ENCODE measurements at regions not wholly inside any gene's neighbourhood (a gene's known extent, or its start where the extent isn't known, plus 50 kb on each side); places are given as distances from the start of the nearest gene placed in this dataset.

DNA sequence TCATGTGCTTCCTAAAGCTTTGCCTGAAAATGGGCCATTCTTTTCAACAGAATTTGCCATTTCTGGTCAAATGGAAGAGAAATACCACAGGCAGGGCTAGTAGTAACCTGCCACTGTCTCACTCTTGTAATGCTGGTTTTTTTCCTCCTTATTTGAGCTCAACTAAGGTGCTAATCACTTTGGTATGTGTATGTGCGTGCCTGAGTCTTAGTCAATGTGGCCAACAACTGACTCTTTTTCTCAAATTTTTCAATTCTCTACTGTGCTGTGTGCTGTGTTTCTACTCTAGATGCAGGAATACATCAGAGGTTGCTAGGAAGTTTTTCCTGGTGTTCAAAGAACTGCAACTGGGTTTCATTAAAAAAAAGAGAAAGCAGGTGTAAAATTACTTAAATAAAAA lies 870.2 kb downstream of the EFNB2 start:
- TF ChIP-seq POLR2A (IDR thresholded peaks at IDR 0.05): no peak
- TF ChIP-seq, protein P1, sequence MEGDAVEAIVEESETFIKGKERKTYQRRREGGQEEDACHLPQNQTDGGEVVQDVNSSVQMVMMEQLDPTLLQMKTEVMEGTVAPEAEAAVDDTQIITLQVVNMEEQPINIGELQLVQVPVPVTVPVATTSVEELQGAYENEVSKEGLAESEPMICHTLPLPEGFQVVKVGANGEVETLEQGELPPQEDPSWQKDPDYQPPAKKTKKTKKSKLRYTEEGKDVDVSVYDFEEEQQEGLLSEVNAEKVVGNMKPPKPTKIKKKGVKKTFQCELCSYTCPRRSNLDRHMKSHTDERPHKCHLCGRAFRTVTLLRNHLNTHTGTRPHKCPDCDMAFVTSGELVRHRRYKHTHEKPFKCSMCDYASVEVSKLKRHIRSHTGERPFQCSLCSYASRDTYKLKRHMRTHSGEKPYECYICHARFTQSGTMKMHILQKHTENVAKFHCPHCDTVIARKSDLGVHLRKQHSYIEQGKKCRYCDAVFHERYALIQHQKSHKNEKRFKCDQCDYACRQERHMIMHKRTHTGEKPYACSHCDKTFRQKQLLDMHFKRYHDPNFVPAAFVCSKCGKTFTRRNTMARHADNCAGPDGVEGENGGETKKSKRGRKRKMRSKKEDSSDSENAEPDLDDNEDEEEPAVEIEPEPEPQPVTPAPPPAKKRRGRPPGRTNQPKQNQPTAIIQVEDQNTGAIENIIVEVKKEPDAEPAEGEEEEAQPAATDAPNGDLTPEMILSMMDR (IDR thresholded peaks at IDR 0.05): no peak
- no peak for ATAC-seq
- 50% methylated on average over 1 of the region's 1 CpG for WGBS (ENCODE audit: insufficient coverage, low coverage, low lambda C conversion rate, missing lambda C conversion rate)
- Histone ChIP-seq H3K4me3 (no peak overlapping the region), H3K36me3 (no peaks in the 10 kb centered on the region), H3K27ac (no peak overlapping the region), H3K27me3 (no peaks in the 10 kb centered on the region), H3K4me1 (no peaks in the 10 kb centered on the region), H3K9me3 (no peaks in the 10 kb centered on the region)
- intact Hi-C loops (cut with DNase I): no loop called here
- no peak for DNase-seq

GRCh38 chr13:105663182-105663581 lies 872.3 kb downstream of the EFNB2 start:
- 74% methylated on average over 5 of the region's 5 CpGs for WGBS (ENCODE audit: insufficient coverage, low coverage, low lambda C conversion rate, missing lambda C conversion rate)
- Histone ChIP-seq H3K4me1 (no peaks in the 10 kb centered on the region), H3K9me3 (no peaks in the 10 kb centered on the region), H3K27ac (no peak overlapping the region), H3K4me3 (no peak overlapping the region), H3K27me3 (no peaks in the 10 kb centered on the region), H3K36me3 (no peaks in the 10 kb centered on the region)
- ATAC-seq (no peak), DNase-seq (no peak)
- intact Hi-C loops (cut with DNase I): no loop called here
- TF ChIP-seq, protein P1 (IDR thresholded peaks at IDR 0.05): no peak
- no peak for TF ChIP-seq POLR2A (IDR thresholded peaks at IDR 0.05)

GRCh38 chr13:105660561-105660960 lies 874.9 kb downstream of the EFNB2 start:
- H3K4me3 ChIP-seq: no peak overlapping the region
- no peaks in the 10 kb centered on the region for H3K27me3 ChIP-seq
- no peak overlapping the region for H3K27ac ChIP-seq
- ATAC-seq: no peak
- WGBS (ENCODE audit: insufficient coverage, low coverage, low lambda C conversion rate, missing lambda C conversion rate): 36% methylated on average over 3 of the region's 3 CpGs
- H3K9me3 ChIP-seq: no peaks in the 10 kb centered on the region
- intact Hi-C loops (cut with DNase I): no loop called here
- H3K36me3 ChIP-seq: no peaks in the 10 kb centered on the region
- no peaks in the 10 kb centered on the region for H3K4me1 ChIP-seq
- no peak for TF ChIP-seq POLR2A (IDR thresholded peaks at IDR 0.05)
- TF ChIP-seq, protein P1 (IDR thresholded peaks at IDR 0.05): no peak
- no peak for DNase-seq

DNA sequence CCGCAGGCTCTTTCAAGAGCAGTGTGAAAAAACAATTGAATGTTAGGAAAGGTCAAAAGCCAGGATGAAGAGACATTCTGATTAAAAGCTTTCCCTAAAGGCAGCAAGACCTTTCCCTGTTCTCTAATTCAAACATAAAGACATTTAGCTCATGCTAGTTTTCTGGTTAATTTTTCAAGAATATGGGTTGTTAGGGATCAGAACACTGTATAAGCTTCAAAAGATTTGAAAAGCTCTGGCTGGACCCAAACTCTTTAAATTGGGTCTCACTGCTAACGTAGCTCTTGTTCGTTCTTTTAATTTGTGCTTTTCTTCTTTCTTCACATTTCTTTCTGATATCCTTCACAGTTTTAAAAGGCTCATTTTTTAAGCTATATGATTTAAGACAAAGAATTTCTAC lies 877.0 kb downstream of the EFNB2 start:
- no peaks in the 10 kb centered on the region for H3K36me3 ChIP-seq
- ATAC-seq: no peak
- no peaks in the 10 kb centered on the region for H3K27me3 ChIP-seq
- 57% methylated on average over 3 of the region's 3 CpGs for WGBS (ENCODE audit: insufficient coverage, low coverage, low lambda C conversion rate, missing lambda C conversion rate)
- no peaks in the 10 kb centered on the region for H3K4me1 ChIP-seq
- TF ChIP-seq POLR2A (IDR thresholded peaks at IDR 0.05): no peak
- TF ChIP-seq, protein P1 (IDR thresholded peaks at IDR 0.05): no peak
- H3K27ac ChIP-seq: no peak overlapping the region
- intact Hi-C loops (cut with DNase I): no loop called here
- DNase-seq: no peak
- no peaks in the 10 kb centered on the region for H3K9me3 ChIP-seq
- no peak overlapping the region for H3K4me3 ChIP-seq

DNA sequence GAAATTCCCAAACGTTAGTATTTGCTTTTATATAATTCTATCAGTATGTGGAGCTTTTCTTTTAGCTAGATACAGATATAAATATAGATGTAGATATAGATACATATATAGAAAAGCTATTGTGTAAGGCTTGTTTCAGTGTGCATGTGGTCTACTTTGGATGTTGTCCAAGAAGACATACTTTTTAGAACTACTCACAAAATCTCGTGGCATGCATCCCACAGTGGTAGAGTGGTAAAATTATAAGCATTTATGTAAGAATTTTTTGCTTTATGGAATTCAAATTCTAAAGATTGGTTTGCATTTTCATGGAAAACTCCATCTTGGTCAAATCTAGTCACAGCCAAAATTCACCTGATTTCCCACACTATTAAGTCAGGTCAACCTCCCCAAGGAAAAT lies 880.4 kb downstream of the EFNB2 start:
- H3K4me1 ChIP-seq: no peaks in the 10 kb centered on the region
- H3K9me3 ChIP-seq: no peaks in the 10 kb centered on the region
- no peaks in the 10 kb centered on the region for H3K27me3 ChIP-seq
- no peak for DNase-seq
- H3K4me3 ChIP-seq: no peak overlapping the region
- ATAC-seq: no peak
- H3K36me3 ChIP-seq: no peaks in the 10 kb centered on the region
- TF ChIP-seq POLR2A (IDR thresholded peaks at IDR 0.05): no peak
- TF ChIP-seq, protein P1 (IDR thresholded peaks at IDR 0.05): no peak
- WGBS (ENCODE audit: insufficient coverage, low coverage, low lambda C conversion rate, missing lambda C conversion rate): 23% methylated on average over 2 of the region's 2 CpGs
- intact Hi-C loops (cut with DNase I): no loop called here
- H3K27ac ChIP-seq: no peak overlapping the region

Measured in right lobe of liver (tissue), 6 donors.